WTC11 (cell line): ENCODE measurements at regions not wholly inside any gene's neighbourhood (a gene's known extent, or its start where the extent isn't known, plus 50 kb on each side); places are given as distances from the start of the nearest gene placed in this dataset.

Source experiments
- TF ChIP-seq, protein P1 (sequence below): sonication (generic); formaldehyde crosslinking; IDR thresholded peaks from 2 replicates; pipeline ENCODE4 v1.8.0; 2022; ENCODE audit warnings: missing genetic modification reagents
- TF ChIP-seq, protein P2 (sequence below): sonication (generic); formaldehyde crosslinking; IDR thresholded peaks from 2 replicates; pipeline ENCODE4 v1.8.1; 2023; ENCODE audit warnings: mild to moderate bottlenecking, missing genetic modification reagents

- TF ChIP-seq, protein P1, sequence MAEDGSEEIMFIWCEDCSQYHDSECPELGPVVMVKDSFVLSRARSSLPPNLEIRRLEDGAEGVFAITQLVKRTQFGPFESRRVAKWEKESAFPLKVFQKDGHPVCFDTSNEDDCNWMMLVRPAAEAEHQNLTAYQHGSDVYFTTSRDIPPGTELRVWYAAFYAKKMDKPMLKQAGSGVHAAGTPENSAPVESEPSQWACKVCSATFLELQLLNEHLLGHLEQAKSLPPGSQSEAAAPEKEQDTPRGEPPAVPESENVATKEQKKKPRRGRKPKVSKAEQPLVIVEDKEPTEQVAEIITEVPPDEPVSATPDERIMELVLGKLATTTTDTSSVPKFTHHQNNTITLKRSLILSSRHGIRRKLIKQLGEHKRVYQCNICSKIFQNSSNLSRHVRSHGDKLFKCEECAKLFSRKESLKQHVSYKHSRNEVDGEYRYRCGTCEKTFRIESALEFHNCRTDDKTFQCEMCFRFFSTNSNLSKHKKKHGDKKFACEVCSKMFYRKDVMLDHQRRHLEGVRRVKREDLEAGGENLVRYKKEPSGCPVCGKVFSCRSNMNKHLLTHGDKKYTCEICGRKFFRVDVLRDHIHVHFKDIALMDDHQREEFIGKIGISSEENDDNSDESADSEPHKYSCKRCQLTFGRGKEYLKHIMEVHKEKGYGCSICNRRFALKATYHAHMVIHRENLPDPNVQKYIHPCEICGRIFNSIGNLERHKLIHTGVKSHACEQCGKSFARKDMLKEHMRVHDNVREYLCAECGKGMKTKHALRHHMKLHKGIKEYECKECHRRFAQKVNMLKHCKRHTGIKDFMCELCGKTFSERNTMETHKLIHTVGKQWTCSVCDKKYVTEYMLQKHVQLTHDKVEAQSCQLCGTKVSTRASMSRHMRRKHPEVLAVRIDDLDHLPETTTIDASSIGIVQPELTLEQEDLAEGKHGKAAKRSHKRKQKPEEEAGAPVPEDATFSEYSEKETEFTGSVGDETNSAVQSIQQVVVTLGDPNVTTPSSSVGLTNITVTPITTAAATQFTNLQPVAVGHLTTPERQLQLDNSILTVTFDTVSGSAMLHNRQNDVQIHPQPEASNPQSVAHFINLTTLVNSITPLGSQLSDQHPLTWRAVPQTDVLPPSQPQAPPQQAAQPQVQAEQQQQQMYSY = no peak
- TF ChIP-seq, protein P2, sequence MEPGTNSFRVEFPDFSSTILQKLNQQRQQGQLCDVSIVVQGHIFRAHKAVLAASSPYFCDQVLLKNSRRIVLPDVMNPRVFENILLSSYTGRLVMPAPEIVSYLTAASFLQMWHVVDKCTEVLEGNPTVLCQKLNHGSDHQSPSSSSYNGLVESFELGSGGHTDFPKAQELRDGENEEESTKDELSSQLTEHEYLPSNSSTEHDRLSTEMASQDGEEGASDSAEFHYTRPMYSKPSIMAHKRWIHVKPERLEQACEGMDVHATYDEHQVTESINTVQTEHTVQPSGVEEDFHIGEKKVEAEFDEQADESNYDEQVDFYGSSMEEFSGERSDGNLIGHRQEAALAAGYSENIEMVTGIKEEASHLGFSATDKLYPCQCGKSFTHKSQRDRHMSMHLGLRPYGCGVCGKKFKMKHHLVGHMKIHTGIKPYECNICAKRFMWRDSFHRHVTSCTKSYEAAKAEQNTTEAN = no peak
Measured at GRCh38 chr13:100961186-100961585, 286.6 kb upstream of the TMTC4 start.
